Vagina (tissue), 2 donors: ENCODE measurements at regions not wholly inside any gene's neighbourhood (a gene's known extent, or its start where the extent isn't known, plus 50 kb on each side); places are given as distances from the start of the nearest gene placed in this dataset.

Experiments
- POLR2A ChIP-seq, 2 donors: fragments of 450-650 bp; IDR thresholded peaks; one replicate each; pipeline ENCODE4 v1.6.1; 2017; ENCODE audit warnings: antibody characterized with exemption in 2 of 2, mild to moderate bottlenecking in 2 of 2, moderate library complexity in 2 of 2
- POLR2AphosphoS5 ChIP-seq, 2 donors: sonication (generic); formaldehyde crosslinking; IDR thresholded peaks; one replicate each; pipeline ENCODE4 v1.9.0; 2017; ENCODE audit warnings: antibody characterized with exemption in 2 of 2, mild to moderate bottlenecking in 2 of 2, low read depth in 1 of 2; ENCODE audit not compliant: insufficient read depth in 1 of 2
- TF ChIP-seq, protein P1 (sequence below), 3 experiments: fragments of 450-650 bp in 2 of 3; fragments of 200-600 bp in 1 of 3; sonication (generic) in 1 of 3; IDR thresholded peaks; one replicate each; pipeline ENCODE4 v1.5.1; 2017 to 2019; ENCODE audit warnings: antibody characterized with exemption in 3 of 3, mild to moderate bottlenecking in 2 of 3, moderate library complexity in 2 of 3

DNA sequence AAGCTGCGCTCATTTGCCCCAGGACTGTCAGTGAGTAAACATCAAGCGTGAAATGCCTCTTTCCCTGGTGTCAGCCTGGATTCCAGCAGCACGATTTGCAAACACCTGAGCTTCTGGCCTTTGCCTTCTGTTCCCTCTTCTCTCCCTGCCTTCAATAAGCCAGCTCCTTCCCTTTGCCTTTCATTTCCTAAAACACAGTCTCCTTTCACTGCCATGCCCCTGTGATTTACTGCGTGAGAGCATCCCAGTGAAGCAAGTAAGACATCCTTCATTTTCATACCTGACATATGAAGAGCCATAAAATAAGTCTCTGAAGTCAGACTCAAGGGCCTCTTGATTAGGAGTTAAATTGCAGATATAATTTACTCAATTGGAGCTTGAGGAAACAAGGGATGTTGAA is 681.8 kb downstream of the TYW1 start:
- TF ChIP-seq POLR2A (IDR thresholded peaks at IDR 0.05) = no peak
- TF ChIP-seq, protein P1, sequence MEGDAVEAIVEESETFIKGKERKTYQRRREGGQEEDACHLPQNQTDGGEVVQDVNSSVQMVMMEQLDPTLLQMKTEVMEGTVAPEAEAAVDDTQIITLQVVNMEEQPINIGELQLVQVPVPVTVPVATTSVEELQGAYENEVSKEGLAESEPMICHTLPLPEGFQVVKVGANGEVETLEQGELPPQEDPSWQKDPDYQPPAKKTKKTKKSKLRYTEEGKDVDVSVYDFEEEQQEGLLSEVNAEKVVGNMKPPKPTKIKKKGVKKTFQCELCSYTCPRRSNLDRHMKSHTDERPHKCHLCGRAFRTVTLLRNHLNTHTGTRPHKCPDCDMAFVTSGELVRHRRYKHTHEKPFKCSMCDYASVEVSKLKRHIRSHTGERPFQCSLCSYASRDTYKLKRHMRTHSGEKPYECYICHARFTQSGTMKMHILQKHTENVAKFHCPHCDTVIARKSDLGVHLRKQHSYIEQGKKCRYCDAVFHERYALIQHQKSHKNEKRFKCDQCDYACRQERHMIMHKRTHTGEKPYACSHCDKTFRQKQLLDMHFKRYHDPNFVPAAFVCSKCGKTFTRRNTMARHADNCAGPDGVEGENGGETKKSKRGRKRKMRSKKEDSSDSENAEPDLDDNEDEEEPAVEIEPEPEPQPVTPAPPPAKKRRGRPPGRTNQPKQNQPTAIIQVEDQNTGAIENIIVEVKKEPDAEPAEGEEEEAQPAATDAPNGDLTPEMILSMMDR (IDR thresholded peaks at IDR 0.05) = no peak
- no peak for TF ChIP-seq POLR2AphosphoS5 (IDR thresholded peaks at IDR 0.05; ENCODE audit: insufficient read depth in 1 of 2, low read depth in 1 of 2)
